ENCODE measurements at regions not wholly inside any gene's neighbourhood (a gene's known extent, or its start where the extent isn't known, plus 50 kb on each side); places are given as distances from the start of the nearest gene placed in this dataset.
A peak's percentile ranks its signal among the peaks of the same experiment; 100 is the strongest.
"Not testable (repeated sequence)": the region's sequence is repeated elsewhere in the genome, so short reads cannot be mapped to it uniquely, and the experiment has no call there.

DNA sequence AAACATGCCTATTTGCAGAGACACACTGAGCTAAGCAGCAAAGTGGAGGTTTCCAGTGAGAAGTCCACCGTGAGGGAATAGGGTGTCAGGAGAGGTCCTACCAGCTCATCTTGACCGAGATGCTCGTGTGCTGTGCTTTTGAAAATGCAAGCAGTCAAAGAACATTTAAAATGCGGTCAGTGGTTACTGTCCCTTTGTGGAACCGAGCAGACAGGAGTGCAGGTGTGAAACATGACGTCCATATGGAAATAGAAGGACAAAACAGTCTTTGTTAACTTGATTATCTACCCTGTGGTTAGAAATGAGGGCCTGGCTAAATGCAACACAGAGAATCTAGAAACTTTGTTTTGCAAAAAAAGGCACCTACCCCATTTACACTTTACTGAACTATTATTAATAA is 473.3 kb downstream of the SPATA31A6 start:
- not testable (repeated sequence) for DNase-seq (ENCODE audit: low spot score)

DNA sequence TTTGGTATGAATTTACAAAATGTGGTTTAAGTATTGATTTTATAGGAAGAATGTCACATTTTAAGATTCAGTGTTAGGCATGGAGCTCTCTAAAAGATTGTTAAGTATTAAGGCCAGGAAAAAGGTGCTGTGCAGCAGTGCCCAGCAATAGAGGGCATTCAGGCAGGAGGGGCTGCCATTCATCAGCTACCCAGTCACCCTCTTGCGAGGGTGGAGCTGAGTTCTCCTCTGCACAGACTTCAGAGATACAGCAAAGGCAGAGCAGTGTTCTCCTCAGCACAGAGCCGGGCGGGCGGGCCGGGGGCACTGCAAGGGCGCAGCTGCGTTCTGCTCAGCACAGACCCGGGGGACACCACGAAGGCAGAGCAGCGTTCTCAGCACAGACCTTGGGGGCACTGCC is 474.0 kb downstream of the SPATA31A6 start:
- DNase-seq (ENCODE audit: low spot score): not testable (repeated sequence)

DNA sequence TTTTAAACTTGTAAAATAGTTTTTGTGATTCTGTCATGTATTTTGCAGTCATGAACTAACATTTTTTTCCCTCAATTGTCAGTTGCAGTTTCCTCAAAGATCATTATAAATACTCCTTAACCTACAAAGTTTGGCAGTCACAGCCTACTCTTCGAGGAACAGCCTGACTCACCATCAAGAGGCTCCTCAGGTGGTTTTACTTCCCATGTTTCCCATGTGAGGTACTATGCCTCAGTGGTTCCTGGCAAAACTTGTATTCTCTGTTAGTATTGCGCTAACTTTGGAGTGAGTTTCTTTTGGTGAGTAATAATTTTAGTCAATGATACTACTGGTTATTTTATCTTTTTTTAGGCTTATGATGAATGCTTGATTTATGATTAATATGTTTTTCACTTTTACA is 513.7 kb downstream of the SPATA31A6 start:
- DNase-seq (ENCODE audit: low spot score): not testable (repeated sequence)

DNA sequence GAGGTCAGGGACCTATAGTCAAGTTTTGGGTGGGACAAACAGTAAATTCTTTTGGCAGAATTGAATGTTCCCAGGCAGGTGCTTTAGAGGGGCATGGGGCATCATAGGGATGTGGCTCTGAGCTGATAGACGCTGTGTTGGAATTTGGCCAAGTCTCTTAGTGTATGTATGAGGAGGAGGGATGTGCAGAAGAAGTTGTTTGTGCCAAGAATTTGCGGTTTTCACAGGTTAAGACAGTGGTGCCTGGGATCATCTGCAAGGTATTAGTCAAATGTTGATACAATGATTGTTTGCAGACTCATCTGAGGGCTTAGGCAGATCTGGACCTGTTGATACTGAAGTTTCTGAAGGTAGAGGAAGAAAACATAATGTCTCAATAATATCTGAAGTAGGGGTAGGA is 519.4 kb downstream of the SPATA31A6 start:
- not testable (repeated sequence) for DNase-seq (ENCODE audit: low spot score)

DNA sequence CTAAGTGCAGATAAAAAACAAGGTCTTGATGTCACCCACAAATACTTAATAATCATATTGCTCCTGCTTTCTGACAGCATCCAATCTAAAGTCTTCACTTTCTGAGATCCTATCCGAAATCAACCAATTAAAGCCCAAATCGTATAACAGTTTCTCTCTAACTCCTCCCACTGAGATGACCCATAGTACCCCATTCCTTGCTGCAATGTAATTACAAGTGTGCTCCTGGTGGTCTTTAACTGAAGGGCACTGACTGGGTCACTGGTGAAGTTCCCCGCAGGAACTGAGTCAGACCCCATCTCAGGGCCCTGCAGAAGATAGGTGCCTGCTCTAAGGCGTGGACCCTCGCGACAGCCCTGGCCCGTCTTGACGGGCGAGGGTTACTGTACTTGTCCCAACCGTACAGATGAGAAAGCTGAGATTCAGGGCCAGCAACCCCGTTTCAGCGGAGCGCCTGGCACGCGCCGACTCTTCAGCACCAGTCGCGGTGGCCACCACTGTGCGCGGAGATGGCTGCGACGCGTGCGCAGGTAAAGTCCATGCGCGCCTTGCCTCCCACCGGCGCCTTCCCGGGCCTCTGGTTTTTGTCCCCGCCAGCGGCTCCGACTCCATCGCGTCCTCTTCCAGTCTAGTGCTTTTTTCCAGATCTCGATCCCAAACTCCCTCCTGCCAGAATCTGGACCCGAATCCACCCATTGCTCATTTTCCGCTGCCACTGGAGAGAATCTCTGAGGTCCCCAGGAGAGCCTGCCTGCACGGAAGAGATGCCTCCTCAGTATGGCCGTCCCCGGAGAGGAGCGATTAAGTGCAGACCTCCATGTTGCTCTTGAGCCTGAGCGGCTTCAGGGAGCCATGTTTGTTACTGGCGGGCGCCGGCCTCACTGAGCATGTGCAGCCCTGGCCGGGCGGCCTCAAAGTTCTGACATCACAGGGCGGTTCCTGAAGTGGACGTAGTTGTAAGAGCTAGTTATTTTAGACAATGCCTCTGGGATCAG is 541.7 kb downstream of the SPATA31A6 start:
- DNase-seq (ENCODE audit: low spot score): not testable (repeated sequence)

DNA sequence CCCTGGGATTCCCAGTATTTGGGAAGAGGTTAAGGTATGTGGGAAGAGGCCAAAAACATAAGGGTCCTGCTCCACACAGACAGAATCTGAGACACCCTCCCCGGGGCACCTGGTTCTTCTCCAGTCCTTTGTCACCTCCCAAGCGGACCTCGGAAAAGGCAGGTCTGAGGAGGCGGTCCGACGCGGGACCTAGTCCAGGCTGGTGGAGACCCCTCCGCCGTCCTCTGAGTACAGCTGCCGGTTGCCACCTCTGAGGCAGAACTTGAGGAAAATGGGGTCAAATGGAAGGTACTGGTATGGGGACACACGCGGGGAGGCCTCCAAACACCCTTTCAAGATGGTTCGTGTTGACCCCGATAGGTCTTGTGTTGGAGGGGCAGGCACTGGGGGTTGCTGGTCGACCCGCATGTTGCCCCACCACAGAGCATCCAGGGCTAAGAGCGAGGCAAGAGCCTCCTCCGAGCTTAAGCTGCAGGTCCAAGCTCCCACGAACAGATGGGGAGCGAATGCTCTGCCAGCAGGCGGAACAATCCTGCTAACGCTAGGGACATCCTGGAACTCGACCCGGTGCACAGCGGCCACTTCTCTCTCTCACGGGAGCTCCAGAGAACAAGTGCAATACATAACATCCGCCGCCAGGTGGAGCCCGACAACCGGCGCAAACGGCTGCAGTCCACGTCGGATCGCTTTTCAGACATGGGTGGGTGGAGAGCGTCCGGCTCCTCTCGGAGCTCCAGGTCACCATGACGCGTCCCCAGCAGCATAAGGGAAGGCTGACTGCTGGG is 559.8 kb downstream of the SPATA31A6 start:
- DNase-seq (ENCODE audit: low spot score): peak; percentile 50

DNA sequence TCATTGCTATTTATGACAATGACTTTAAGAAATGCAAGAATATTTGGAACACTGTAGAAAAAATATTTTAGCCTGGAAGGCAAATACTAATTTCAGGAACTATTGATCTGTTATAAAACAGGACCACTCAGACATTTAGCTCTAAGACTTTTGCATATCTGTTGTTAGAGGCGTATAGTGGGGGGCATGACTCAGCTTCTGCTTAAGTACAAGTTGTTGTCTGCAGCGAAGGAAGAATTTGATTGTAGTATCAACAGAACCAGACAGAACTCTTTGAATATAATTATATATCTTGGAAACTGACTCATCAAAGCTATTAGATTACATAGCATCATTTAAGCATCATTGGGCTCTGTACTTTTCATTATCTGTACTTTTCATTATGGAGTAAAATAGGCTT is 573.8 kb downstream of the SPATA31A6 start:
- not testable (repeated sequence) for DNase-seq (ENCODE audit: low spot score)

DNA sequence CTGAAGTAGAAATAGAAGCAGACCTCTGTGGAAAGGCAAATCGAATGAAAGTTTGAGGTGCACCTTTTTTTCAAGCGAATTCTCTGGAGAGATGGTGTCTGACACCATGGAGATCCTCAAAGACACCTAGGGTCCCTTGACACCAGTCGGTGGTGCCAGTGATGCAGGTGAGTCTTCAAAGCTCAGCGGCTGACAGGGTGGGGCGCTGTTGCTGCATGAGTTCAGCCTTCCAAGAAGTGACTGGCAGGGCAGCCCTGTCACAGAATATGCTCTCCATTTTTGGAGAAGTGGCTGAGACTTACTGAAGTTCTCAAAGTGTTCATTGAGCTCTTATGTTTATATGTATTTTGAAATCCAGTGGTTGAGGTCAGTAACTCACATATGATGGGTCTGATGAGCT is 575.9 kb downstream of the SPATA31A6 start:
- DNase-seq (ENCODE audit: low spot score): not testable (repeated sequence)

DNA sequence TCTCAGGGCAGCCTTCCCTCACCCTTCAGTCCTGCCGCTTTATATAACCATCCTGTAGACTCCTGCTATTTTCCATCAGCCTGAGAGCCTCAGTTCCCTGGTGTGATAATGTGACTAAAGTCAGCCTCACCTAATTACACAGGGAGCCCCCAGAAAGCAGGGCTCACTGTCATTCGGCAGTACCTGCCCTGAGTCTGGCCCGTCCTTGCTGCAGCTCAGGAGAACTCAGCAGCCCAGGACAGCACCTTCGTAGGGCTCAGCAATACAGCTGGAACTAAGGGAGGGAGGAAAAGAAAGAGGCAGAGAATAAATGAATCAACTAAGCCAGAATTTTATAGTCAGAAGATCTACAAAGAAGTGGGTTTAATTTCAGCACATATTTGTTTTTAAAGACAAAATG is 598.7 kb downstream of the SPATA31A6 start:
- not testable (repeated sequence) for DNase-seq (ENCODE audit: low spot score)

DNA sequence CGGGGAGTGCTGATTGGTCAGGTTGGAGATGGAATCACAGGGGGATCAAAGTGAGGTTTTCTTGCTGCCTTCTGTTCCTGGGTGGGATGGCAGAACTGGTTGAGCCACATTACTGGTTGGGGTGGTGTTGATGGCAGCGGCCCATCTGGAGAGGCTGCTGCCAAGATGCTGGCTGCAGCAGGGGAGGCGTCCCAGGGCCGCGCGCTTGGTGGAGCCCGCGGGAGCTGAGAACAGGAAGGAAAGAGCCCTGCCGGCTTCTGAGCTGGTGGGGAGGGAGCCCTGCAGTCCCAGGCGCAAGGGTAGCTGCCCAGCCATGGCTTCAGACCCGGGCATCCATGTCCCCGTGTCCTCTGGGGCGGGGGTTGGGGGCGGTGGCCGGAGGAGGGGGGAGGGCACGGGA is 609.3 kb downstream of the SPATA31A6 start:
- not testable (repeated sequence) for DNase-seq (ENCODE audit: low spot score)

DNA sequence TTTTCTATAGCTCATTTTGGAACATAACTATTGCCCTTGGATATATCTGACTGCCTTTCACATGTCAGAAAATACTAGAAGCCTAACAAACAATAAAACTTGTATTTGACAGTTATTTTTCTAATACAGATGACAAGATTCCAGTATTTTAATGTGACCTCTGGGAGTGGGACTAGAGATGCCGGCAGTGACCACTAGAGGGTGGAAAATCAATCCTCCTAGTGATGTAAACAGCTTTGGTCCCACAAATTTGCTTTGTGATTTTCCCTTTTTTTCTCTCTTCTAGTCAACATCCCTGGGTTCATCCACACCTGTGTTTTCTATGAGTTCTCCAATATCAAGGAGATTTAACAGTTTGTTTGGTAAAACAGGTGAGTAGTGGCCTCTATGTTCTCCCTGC is 615.1 kb downstream of the SPATA31A6 start:
- not testable (repeated sequence) for DNase-seq (ENCODE audit: low spot score)

DNA sequence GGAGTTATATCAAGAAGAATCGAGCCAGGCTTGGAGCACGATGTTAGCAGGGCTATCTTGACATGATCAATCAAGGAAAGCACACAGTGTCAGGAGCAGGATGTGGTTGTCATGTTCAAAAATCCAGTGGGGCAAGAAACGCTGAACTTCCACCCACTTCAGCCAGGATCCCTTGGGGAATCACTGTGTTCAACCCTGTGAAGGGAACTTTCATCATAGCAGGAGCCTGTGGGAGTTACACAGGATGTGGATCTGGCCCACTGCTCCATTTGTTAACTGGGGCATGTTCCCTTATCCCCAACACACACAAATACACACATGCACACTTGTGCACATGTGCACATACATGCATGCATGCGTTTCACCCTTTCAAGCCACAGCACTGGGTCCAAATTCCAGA is 619.3 kb downstream of the SPATA31A6 start:
- DNase-seq (ENCODE audit: low spot score): not testable (repeated sequence)

DNA sequence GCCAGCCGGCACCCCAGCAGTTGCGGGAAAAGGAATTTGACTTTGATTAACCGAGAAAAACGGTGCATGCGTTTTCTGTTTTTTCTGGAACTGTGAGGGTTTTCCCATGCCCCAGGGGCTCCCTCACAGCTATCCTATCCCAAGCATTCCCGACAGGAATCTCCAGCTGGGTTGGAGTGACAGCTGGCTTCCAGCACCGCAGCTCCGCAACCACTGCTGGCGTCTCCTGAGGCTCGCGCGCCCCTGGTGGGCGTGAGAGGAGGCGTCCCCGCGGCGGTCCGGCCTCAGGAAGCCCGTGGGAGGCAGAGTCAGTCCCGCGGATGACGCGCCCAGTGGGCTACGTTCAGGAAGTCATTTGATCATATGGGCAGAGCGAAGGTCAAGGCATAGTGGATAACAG is 623.2 kb downstream of the SPATA31A6 start:
- DNase-seq (ENCODE audit: low spot score): not testable (repeated sequence)

DNA sequence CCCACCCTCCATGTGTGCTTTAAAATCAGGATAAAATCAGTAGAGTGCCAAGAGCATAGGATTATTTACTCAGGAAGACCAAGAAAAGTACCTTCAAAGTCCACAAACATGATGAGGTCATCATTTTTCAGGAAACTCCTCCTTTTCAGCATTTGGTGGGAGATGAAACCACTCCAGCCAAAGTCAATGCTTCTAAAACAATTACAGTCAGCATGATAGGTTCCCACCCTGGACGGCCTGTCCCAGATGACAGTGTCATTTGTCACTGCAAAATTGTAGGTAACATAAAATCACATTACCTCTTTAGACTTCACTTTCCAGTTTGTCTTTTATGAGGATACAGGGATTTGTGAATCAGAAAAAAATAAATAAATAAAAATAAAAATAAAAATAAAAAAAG is 638.0 kb downstream of the SPATA31A6 start:
- not testable (repeated sequence) for DNase-seq (ENCODE audit: low spot score)

DNA sequence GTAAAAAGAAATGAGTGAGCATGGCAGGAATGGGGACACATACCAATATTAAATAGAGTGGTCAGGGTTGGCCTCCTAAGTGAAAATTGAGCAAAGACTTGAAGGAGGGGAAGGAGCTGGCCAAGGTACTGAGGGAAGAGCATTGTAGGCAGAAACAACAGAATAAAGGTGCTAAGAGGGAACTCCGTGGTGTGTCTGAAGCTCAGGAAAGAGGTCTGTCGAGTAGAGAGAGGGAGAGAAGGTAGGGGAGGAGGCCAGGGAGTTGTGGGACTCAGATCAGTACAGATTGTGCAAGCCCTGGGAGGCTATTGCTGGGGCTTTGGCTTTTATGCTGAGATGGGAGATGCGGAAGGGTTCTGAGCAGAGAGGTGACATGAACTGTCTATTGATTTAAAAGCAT is 664.7 kb downstream of the SPATA31A6 start:
- DNase-seq (ENCODE audit: low spot score): not testable (repeated sequence)

DNA sequence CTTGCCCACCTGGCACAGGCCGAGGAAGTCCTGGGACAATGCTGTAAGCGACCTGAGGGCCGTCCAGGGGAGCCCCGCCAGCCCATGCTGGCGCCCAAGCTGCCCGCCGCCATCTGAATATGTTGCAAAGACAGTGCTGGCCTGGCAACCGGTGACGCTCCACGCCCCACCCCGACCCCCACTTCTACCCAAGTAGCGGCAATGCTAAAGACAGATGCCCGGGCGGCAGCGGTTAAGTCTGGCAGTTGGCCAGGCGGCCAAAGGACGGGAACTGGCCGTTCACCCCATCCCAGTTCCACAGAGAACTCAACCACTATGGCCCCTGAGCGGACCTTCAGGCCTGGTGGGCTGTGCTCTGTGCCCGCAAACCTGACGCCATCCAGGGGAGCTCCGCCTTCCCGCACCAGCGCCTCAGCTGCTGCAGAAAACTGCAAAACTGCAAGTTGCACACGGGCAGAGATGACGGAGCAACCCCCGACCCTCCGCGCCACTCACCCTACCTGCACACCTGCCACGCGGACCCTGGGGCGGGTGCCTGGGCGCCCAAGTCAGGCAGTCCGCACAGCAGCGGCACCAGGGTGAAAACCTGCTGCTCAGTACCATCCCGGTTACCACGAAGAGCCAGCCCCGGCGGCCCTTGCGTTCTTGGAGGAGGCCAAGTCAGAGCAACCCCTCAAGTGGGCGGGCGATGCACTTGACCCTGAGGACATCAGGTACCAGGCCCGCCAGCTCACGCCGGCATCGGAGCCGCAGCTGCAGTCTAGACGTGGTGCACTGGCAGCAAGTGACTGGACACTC is 667.6 kb downstream of the SPATA31A6 start:
- not testable (repeated sequence) for DNase-seq (ENCODE audit: low spot score)

DNA sequence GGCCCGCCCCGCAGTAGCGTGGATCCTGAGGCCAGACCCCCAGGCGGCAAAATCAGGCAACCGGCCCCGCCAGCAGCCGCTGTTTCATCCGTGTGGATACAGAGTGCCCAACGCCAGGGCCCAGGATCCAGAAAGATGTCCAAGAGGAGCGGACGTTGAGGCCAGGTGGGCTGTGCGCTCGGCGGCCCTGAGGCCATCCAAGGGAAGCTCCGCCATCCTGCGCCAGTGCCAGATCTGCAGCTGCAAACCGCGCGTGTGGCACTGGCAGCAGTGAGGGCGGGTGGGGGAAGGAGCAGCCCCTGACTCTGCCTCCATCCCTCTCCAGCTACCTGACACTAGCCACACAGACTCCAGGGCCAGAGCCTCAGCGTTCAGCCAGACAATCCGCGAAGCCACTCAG is 668.2 kb downstream of the SPATA31A6 start:
- not testable (repeated sequence) for DNase-seq (ENCODE audit: low spot score)

DNA sequence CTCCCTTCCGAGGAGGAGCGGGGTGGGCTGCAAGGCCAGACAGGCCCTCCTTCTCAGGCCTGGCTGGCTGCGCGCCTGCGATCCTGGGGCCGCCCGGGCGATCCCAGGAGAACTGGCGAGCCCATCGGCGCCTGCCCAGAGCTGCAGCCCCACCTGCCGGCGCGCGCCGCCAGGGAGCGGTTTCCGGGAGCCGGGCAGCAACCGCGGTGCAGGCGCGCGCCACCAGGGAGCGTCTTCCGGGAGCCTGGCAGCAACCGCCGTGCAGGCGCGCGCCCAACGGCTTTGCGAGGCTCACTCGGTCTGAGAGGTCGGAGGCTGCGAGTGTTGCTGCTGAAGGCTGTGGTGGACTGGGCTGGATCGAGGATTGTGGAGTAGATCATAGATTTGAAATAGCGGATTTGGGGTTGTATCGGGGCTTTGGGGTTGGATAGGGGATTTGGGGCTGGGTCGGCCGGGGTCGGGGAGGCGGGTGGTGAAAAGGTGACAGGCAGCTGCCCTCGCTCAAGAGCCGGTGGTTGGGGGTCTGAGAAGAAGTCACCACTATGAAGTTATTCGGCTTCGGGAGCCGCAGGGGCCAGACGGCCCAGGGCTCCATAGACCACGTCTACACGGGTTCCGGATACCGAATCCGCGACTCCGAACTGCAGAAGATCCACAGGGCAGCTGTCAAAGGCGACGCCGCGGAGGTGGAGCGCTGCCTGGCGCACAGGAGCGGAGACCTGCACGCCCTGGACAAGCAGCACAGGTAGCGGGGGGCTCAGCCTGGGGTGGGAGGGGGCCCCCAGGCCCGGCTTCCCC is 668.9 kb downstream of the SPATA31A6 start:
- DNase-seq (ENCODE audit: low spot score): not testable (repeated sequence)

DNA sequence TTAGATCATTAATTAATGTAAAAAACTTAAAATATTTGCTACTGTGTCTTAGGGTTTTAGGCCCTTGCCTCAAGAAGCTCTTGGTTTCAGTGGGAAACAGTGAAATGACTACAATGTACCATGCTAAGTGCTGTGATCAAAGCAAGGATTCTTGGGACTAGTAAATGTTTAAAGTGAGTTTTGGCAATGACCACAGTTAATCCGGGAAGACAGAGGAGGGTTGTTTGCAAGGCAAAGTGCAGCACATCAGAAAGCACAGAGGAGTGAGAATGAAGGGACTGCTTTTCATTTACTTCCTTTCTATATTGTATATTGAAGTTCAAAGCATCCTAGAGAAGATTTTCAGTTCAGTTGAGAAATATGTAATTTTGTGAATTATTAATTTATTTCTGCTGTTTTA is 676.7 kb downstream of the SPATA31A6 start:
- not testable (repeated sequence) for DNase-seq (ENCODE audit: low spot score)

DNA sequence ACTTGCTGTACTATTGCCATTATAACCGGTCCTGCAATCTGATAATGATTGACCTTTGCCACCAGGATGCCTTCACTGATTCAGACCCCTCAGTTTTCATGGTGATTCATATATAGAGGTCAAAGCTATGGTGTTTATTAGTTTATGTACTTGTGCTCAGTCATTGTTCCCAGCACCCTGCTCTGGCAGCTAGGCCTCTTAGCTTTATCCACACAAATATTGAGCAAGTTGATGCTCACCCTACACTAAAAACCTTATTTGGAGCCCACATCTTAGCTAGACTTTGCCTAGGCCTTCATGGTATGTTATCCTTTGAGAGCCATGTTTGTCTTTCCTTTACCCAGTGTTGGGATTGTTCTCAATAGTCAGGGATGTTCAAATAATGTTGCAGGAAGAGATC is 679.0 kb downstream of the SPATA31A6 start:
- not testable (repeated sequence) for DNase-seq (ENCODE audit: low spot score)

Data from hematopoietic multipotent progenitor cell treated with erythropoietin and hydrocortisone succinate and interleukin-3 and kit ligand, for 15 days (in vitro differentiated cells).